GM18517 (cell line): ENCODE measurements at regions not wholly inside any gene's neighbourhood (a gene's known extent, or its start where the extent isn't known, plus 50 kb on each side); places are given as distances from the start of the nearest gene placed in this dataset.

Experiments
- ATAC-seq: cut with Tn5 transposase; IDR thresholded peaks from one replicate; pipeline ENCODE4 v1.9.1; 2021; ENCODE audit warnings: mild to moderate bottlenecking, moderate library complexity; ENCODE audit not compliant: unreplicated experiment

DNA sequence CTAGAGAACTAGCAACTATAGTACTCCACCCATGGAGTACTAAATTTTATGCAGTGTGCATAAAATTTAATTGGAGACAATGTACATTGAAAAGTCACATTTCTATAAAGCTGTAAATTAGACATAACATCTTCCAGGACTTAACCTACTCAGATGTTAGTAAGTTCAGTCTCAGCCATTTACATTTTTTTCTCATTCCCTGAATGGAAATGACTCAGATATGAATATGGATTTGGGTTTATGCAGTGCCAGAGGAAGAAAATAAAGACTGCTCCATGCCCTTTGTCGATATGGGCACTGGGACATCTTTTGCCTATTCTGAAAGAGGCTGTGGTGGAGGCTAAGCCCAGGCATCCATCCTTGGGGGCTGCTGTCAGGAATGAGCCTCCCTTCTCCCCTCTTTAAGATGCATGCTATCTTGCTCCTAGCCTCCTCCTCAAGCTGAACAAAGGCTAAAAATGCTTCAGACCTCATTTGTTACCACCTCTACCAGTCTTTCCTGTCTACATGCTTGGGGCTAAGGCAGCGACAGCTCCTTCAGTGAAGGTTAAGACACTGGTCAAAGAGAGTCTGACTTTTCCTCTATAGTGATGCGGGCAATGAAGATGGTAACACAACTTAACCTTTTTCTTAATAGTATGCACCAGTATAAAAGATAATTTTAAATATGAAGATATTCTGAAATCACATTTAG lies 486.8 kb upstream of the ANKRD30A start:
- ATAC-seq = no peak

GRCh38 chr10:36636879-36637278 lies 488.5 kb upstream of the ANKRD30A start:
- no peak for ATAC-seq

- no peak for ATAC-seq
Observed at GRCh38 chr10:36636285-36636839, 489.0 kb upstream of the ANKRD30A start.

GRCh38 chr10:36634916-36635315 lies 490.5 kb upstream of the ANKRD30A start:
- no peak for ATAC-seq

- ATAC-seq = no peak
Observed at GRCh38 chr10:36630267-36630666, 495.1 kb upstream of the ANKRD30A start.

DNA sequence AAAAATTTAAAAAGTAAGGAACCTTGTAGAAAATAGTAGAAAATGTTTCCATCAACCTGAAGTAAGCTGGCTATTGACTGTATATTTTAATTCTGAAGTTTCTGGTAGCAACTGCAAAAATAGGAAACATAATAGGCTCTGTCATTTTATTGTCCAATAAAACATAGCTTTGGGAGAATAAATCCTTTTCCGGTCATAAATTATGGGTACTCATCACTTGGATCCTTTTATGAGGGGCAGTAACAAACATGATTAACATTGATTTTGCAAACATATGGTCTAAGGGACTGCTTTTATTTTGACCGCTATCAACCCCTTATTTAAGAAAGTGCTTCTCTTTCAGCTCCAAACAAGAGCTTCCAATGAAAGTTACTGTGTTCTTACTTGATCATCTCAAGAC lies 495.9 kb upstream of the ANKRD30A start:
- ATAC-seq = no peak

- ATAC-seq = no peak
Observed at GRCh38 chr10:36624551-36625100, 500.8 kb upstream of the ANKRD30A start.

DNA sequence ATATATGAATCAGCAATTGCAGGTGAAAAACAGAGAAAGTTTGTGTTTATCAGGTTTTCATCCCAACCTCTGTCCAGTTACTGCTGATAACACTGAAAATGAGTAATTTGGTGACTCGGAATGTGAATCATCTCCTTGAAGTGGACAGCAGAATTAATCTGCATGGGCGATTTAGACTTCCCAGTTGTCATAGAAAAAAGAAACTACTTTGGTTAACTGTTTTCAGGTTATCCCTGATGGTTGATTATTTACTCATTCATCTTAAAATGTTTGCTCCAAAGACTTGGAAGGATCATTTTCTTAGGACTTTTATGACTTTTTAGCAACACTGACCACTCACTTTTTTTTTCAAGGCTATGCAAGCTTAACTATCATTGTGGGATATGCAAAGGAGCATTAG lies 504.1 kb upstream of the ANKRD30A start:
- ATAC-seq = no peak

- no peak for ATAC-seq
Observed at GRCh38 chr10:36612436-36612835, 513.0 kb upstream of the ANKRD30A start.

GRCh38 chr10:36608866-36609265 lies 516.5 kb upstream of the ANKRD30A start:
- ATAC-seq = no peak

- ATAC-seq = no peak
Observed at GRCh38 chr10:36608251-36608650, 517.1 kb upstream of the ANKRD30A start.

GRCh38 chr10:36606234-36606839 lies 519.1 kb upstream of the ANKRD30A start:
- ATAC-seq = no peak

DNA sequence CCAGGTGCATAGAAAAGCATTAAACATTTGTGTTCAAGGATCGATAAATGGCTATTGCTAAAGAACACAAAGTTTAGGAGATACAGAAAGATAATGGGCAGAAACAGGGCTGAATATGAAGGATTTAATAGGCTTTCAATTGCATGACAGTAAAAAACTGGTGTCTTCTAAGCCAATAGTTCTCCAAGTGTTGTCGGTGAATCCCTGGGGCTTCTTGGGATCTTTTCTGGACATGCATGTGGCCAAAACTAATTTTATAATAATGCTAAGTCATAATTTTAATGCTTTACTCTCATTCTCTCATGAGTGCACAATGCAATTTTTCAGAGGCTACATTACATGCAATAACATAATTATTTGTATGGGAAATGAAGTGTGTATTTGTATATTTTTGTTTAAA lies 521.1 kb upstream of the ANKRD30A start:
- no peak for ATAC-seq

GRCh38 chr10:36603688-36604087 lies 521.7 kb upstream of the ANKRD30A start:
- ATAC-seq = no peak

DNA sequence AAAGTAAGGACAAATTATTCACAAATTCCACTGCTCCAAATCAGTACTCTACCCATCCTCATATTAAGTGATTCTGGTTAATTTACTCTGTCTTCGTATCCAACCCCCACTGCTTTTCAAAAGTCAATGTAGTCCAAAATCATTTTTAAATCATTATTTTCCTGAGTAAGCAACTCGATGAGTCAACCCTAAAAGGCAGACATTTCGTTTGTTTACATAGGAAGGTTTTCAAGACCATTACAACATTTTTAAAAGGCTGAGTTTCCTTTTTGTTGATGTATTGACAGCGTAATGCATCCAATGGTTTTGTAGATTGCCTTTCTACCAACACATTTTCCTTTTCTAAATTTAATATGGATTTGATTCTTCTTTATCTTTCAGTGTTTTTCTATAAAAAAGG lies 523.0 kb upstream of the ANKRD30A start:
- no peak for ATAC-seq

DNA sequence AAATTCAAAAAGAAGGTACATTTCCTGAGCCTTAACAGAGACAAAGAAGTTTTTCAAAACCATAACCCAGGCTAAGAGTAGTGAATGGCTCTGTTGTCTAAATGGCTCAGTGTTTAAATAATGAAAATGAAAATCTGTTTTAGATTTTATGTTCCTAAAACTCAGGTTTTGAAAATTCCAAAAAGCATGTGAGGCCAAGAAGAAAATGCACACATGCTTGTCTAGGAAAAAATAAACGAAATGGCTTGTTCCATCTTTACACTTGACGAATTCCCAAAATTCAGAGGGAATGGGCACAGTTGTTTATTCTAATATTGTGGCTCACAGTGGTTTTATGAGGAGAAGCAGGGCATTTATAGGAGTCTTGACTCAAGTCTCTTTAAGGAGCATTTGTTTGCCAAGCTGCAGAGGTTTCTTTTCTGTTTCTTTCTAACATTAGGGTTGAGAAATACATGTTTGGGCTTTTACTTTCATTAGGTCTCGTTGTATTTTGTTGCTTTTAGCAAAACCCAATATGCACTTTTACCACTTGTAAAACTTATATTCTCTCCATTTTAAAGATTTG lies 527.6 kb upstream of the ANKRD30A start:
- no peak for ATAC-seq

DNA sequence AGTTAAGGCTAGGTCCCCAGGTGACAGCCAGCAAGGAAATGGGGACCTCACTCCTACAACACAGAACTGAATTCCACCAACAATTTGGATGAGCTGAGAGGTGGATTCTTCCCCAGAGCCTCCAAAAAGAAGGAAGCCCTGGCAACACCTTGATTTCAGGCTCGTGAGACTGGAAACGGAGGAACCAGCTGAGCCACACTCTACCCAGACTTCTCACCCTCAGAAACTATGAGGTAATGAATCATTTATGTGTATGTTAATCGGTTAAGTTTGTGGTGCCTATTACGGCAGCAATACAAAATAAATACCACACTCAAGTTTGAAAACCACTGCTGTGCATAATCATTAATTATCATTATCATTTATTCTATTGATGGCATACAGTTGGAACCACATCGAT lies 532.4 kb upstream of the ANKRD30A start:
- no peak for ATAC-seq

DNA sequence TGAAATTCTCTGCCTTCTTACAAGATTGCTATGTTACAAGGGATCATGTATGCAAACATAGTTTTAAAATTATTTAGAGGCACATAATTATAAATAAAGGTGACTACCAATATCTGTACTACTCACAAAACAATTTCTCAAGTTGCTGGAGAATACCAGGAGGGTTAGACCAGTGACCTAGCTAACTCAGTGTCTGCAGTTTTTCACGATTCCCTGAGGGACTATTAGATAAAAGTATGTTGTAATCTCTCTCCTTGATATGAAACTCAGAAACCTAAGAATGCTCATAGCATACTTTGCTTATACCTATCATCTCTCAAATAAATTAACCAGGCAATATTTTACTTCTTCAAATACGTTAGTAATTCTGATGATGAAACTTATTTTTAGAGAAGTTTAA lies 534.0 kb upstream of the ANKRD30A start:
- no peak for ATAC-seq

- no peak for ATAC-seq
Observed at GRCh38 chr10:36583690-36584089, 541.7 kb upstream of the ANKRD30A start.

GRCh38 chr10:36581237-36581636 lies 544.2 kb upstream of the ANKRD30A start:
- no peak for ATAC-seq

- ATAC-seq = no peak
Observed at GRCh38 chr10:36578306-36578705, 547.1 kb upstream of the ANKRD30A start.

DNA sequence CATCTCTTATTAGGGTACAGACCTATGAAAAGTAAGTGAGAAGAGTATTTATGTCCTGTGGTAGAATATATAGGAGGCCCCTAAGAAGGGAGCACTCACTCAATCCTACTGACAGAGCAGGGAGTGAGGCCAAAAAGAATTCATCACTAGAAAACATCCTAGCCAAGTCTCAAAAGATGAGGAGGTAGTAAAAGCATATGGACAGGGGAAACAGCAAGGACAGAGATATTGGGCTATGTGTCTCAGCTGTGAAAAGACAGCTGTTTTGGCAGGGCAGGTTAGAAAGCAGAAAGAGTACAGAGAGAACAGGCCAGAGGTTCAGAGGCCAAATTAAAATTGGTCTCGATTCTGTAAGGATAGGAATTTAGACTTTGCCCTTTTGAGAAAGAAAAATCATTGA lies 548.3 kb upstream of the ANKRD30A start:
- ATAC-seq = no peak
